ENCODE measurements at regions not wholly inside any gene's neighbourhood (a gene's known extent, or its start where the extent isn't known, plus 50 kb on each side); places are given as distances from the start of the nearest gene placed in this dataset.

GRCh38 chr13:89514534-89515312 lies 1832.8 kb upstream of the MIR17HG start:
- TF ChIP-seq POLR2A (IDR thresholded peaks at IDR 0.05; ENCODE audit: low read length), result no peak
- TF ChIP-seq CTCF (IDR thresholded peaks at IDR 0.05), result no peak
- TF ChIP-seq CHD4 (IDR thresholded peaks at IDR 0.05; ENCODE audit: borderline replicate concordance), result no peak
- TF ChIP-seq JUNB (IDR thresholded peaks at IDR 0.05), result peak; percentile 75
- no peak for TF ChIP-seq RNF2 (IDR thresholded peaks at IDR 0.05; ENCODE audit: borderline replicate concordance, low read depth)
- TF ChIP-seq RAD21 (conservative IDR thresholded peaks at IDR 0.05 in 1 of 2, IDR thresholded peaks at IDR 0.05 in 1 of 2), result peak in 1 of 2 experiments; percentile 53; a peak in 3 of 5 replicates
- TF ChIP-seq TP53 (CRISPR knock-in tag; IDR thresholded peaks at IDR 0.05), result no peak
